Panc1 (cell line): ENCODE measurements at regions not wholly inside any gene's neighbourhood (a gene's known extent, or its start where the extent isn't known, plus 50 kb on each side); places are given as distances from the start of the nearest gene placed in this dataset.
"Not testable (repeated sequence)": the region's sequence is repeated elsewhere in the genome, so short reads cannot be mapped to it uniquely, and the experiment has no call there.

Experiments
- ATAC-seq: fragments of 200-7000 bp; cut with Tn5 transposase; 2 replicates; pipeline ENCODE4 v1.9.1; 2020; ENCODE audit warnings: mild to moderate bottlenecking, moderate library complexity
- BruUV-seq: library from RNA; stranded (reverse); fragments of 400-500 nt; replicated peaks from 2 replicates; lab custom pipeline; 2021; lab: Mats Ljungman, UMichigan
- CTCF ChIA-PET: fragments of 300-600 bp; sonication (Branson Sonifier 250); formaldehyde crosslinking; loops from one replicate; lab custom pipeline; 2022; ENCODE audit warnings: antibody characterized with exemption; lab: Charles Lee
- POLR2A ChIA-PET: fragments of 300-600 bp; sonication (Branson Sonifier 250); formaldehyde crosslinking; loops from one replicate; lab custom pipeline; 2022; ENCODE audit warnings: antibody characterized with exemption; lab: Charles Lee
- DNase-seq: peaks from one replicate; pipeline ENCODE4 v3.0.0-alpha.2; 2010; ENCODE audit warnings: low read depth, low spot score
- H3K27ac ChIP-seq: 2 replicates; pipeline ENCODE4 v1.5.1; 2011; ENCODE audit warnings: mild to moderate bottlenecking, low read length, inconsistent platforms
- H3K27me3 ChIP-seq: fragments of 200-500 bp; sonication (Bioruptor generic); 2 replicates; pipeline ENCODE4 v1.6.0; 2014; ENCODE audit warnings: low read length, inconsistent platforms; ENCODE audit not compliant: control insufficient read depth, insufficient read depth
- H3K36me3 ChIP-seq: fragments of 200-500 bp; sonication (Bioruptor generic); 2 replicates; pipeline ENCODE4 v1.5.1; 2014; ENCODE audit warnings: inconsistent platforms, mild to moderate bottlenecking, low read length, moderate library complexity; ENCODE audit not compliant: control insufficient read depth, insufficient read depth
- H3K4me1 ChIP-seq: 2 replicates; pipeline ENCODE4 v1.5.1; 2011; ENCODE audit warnings: inconsistent platforms, mild to moderate bottlenecking, low read length, moderate library complexity; ENCODE audit not compliant: control insufficient read depth, insufficient read depth
- H3K4me3 ChIP-seq, 2 experiments: 2 replicates each; pipeline ENCODE4 v1.5.1; 2011 to 2012; ENCODE audit warnings: low read depth in 2 of 2, low read length in 2 of 2, mild to moderate bottlenecking in 2 of 2, inconsistent platforms in 1 of 2, moderate library complexity in 1 of 2
- H3K9me3 ChIP-seq: fragments of 200-500 bp; sonication (Bioruptor generic); 2 replicates; pipeline ENCODE4 v1.5.1; 2014; ENCODE audit warnings: low read depth, mild to moderate bottlenecking, inconsistent platforms, low read length, moderate library complexity; ENCODE audit not compliant: control insufficient read depth, insufficient read depth
- POLR2AphosphoS5 ChIP-seq: IDR thresholded peaks from 2 replicates; pipeline ENCODE4 v1.6.1; 2012; ENCODE audit warnings: mild to moderate bottlenecking, low read depth, low read length, moderate library complexity
- SIN3A ChIP-seq: IDR thresholded peaks from 2 replicates; pipeline ENCODE4 v1.6.1; 2012; ENCODE audit warnings: low read depth, mild to moderate bottlenecking, low read length, moderate library complexity, borderline replicate concordance; ENCODE audit not compliant: insufficient read depth
- TCF7L2 ChIP-seq: IDR thresholded peaks from 2 replicates; pipeline ENCODE4 v1.6.1; 2011; ENCODE audit warnings: mild to moderate bottlenecking, low read depth, low read length, inconsistent platforms
- in situ Hi-C: cut with HindIII; loops from 2 replicates; pipeline ENCODE4 v1.10.0; 2016; ENCODE audit warnings: low sequenced_read_pairs, low pct_unique_long_range_greater_than_20kb
- intact Hi-C: fragments of 100-400 bp; cut with micrococcal nuclease; formaldehyde crosslinking; loops from one replicate; pipeline ENCODE4 v1.10.0; 2022; ENCODE audit not compliant: unreplicated experiment
- TF ChIP-seq, protein P1 (sequence below): fragments of 450-650 bp; IDR thresholded peaks from 2 replicates; pipeline ENCODE4 v1.5.1; 2017; ENCODE audit warnings: mild to moderate bottlenecking
- TF ChIP-seq, protein P2 (sequence below), 2 experiments: IDR thresholded peaks; 2 replicates each; pipeline ENCODE4 v1.6.1; 2011 to 2012; ENCODE audit warnings: low read depth in 2 of 2, control low read depth in 1 of 2, low read length in 1 of 2, mild to moderate bottlenecking in 1 of 2, moderate library complexity in 1 of 2; ENCODE audit not compliant: insufficient read depth in 1 of 2

DNA sequence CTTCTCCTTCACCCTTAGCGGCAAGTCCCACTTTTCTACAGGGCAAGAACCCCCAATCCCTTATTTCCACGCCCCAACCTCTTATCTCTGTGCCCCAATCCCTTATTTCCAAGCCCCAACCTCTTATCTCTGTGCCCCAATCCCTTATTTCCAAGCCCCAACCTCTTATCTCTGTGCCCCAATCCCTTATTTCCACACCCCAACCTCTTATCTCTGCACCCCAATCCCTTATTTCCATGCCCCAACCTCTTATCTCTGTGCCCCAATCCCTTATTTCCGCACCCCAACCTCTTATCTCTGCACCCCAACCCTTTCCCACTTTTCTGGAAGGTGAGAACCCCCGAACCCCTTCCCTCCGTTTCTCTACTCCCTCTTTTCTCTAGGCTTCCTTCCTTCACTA lies 116.1 kb upstream of the GJE1 start:
- DNase-seq, intact Hi-C loops, in situ Hi-C loops, H3K27ac ChIP-seq, H3K36me3 ChIP-seq, BruUV-seq, POLR2A ChIA-PET, CTCF ChIA-PET, H3K4me3 ChIP-seq, H3K9me3 ChIP-seq, H3K27me3 ChIP-seq, ATAC-seq: not testable (repeated sequence)
- H3K4me1 ChIP-seq: peaks cover 32% of the 10 kb centered on the region

DNA sequence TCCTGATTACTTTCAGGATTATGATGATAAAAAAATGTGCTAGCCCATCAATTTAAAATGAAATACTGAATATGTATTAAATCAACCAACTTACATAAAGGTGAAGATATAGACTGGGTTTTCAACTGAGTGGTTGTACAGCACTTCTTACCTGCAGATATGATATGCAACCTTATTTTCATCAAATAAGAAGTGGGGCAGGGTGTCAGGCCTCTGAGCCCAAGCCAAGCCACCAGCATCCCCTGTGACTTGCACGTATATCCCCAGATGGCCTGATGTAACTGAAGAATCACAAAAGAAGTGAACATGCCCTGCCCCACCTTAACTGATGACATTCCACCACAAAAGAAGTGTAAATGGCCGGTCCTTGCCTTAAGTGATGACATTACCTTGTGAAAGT lies 117.3 kb upstream of the GJE1 start:
- H3K36me3 ChIP-seq, POLR2A ChIA-PET, DNase-seq, intact Hi-C loops, in situ Hi-C loops, H3K9me3 ChIP-seq, BruUV-seq, H3K27me3 ChIP-seq, CTCF ChIA-PET: not testable (repeated sequence)
- H3K27ac ChIP-seq: peak overlapping the region; percentile 90
- peak overlapping the region; percentile 18 to 53; a peak in 2 of 4 replicates for H3K4me3 ChIP-seq
- ATAC-seq: peak; percentile 22
- H3K4me1 ChIP-seq: peaks cover 32% of the 10 kb centered on the region

DNA sequence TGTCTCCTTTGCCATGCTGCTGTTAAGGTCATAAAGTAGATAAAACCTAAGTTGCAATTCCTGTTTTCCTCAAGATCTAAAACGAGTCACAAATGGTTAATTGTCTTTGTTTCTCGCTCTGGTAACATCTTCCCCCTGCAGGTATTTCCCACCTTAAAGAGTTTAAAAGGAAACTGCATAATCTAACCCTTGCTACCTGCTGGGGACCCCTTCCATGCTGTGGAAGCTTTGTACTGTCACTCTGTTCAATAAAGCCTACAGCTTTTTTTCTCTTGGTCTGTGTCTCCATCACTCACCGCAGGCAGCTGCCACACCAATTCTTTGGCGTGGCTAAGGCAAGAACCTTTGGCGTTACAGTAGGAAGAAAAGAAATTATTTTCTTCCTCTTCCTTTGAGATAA lies 117.7 kb upstream of the GJE1 start:
- intact Hi-C loops: no loop called here
- peak overlapping the region; percentile 90 for H3K27ac ChIP-seq
- ATAC-seq (peak; percentile 79), DNase-seq (no peak)
- CTCF ChIA-PET: no interaction called here
- in situ Hi-C loops: no loop called here
- BruUV-seq: TSS peak; percentile 96
- peak overlapping the region; percentile 18 to 53 for H3K4me3 ChIP-seq
- POLR2A ChIA-PET: no interaction called here
- H3K36me3 ChIP-seq: no peaks in the 10 kb centered on the region
- H3K27me3 ChIP-seq: no peaks in the 10 kb centered on the region
- H3K9me3 ChIP-seq: peaks cover 5% of the 10 kb centered on the region; the same call in 1 of the 2 replicates
- H3K4me1 ChIP-seq: peaks cover 34% of the 10 kb centered on the region
- TF ChIP-seq TCF7L2 (no peak), POLR2AphosphoS5 (no peak)
- TF ChIP-seq, protein P1, sequence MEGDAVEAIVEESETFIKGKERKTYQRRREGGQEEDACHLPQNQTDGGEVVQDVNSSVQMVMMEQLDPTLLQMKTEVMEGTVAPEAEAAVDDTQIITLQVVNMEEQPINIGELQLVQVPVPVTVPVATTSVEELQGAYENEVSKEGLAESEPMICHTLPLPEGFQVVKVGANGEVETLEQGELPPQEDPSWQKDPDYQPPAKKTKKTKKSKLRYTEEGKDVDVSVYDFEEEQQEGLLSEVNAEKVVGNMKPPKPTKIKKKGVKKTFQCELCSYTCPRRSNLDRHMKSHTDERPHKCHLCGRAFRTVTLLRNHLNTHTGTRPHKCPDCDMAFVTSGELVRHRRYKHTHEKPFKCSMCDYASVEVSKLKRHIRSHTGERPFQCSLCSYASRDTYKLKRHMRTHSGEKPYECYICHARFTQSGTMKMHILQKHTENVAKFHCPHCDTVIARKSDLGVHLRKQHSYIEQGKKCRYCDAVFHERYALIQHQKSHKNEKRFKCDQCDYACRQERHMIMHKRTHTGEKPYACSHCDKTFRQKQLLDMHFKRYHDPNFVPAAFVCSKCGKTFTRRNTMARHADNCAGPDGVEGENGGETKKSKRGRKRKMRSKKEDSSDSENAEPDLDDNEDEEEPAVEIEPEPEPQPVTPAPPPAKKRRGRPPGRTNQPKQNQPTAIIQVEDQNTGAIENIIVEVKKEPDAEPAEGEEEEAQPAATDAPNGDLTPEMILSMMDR: no peak

DNA sequence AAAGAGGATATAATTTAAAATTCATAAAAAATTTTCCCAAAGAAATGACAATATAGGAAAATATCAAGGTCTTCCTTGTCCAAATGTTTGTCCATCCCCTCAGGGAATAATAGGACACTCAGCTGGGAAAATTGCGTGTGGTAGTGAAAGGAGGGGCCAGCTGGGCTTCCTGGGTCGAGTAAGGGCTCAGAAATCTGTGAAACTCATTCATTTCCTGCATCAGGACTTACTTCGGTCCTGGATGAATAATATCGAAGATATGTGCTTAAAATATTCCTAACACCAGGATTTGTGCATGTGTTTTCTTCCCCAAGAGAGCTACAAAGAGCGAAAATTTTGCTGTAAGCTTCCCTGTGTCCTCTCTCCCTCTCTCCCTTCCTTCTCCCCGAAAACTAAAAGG lies 118.2 kb upstream of the GJE1 start:
- in situ Hi-C loops (no loop called here), intact Hi-C loops (no loop called here)
- peak overlapping the region; percentile 18 to 53 for H3K4me3 ChIP-seq
- TF ChIP-seq, protein P2, sequence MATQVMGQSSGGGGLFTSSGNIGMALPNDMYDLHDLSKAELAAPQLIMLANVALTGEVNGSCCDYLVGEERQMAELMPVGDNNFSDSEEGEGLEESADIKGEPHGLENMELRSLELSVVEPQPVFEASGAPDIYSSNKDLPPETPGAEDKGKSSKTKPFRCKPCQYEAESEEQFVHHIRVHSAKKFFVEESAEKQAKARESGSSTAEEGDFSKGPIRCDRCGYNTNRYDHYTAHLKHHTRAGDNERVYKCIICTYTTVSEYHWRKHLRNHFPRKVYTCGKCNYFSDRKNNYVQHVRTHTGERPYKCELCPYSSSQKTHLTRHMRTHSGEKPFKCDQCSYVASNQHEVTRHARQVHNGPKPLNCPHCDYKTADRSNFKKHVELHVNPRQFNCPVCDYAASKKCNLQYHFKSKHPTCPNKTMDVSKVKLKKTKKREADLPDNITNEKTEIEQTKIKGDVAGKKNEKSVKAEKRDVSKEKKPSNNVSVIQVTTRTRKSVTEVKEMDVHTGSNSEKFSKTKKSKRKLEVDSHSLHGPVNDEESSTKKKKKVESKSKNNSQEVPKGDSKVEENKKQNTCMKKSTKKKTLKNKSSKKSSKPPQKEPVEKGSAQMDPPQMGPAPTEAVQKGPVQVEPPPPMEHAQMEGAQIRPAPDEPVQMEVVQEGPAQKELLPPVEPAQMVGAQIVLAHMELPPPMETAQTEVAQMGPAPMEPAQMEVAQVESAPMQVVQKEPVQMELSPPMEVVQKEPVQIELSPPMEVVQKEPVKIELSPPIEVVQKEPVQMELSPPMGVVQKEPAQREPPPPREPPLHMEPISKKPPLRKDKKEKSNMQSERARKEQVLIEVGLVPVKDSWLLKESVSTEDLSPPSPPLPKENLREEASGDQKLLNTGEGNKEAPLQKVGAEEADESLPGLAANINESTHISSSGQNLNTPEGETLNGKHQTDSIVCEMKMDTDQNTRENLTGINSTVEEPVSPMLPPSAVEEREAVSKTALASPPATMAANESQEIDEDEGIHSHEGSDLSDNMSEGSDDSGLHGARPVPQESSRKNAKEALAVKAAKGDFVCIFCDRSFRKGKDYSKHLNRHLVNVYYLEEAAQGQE (IDR thresholded peaks at IDR 0.05; ENCODE audit: insufficient read depth in 1 of 2, low read depth in 2 of 2, low read length in 1 of 2): no peak
- TF ChIP-seq TCF7L2 (no peak), POLR2AphosphoS5 (no peak), SIN3A (no peak)
- TF ChIP-seq, protein P1: no peak
- peaks cover 5% of the 10 kb centered on the region; the same call in 1 of the 2 replicates for H3K9me3 ChIP-seq
- ATAC-seq: peak; percentile 77
- no TSS peak for BruUV-seq
- peaks cover 39% of the 10 kb centered on the region for H3K4me1 ChIP-seq
- ChIA-PET CTCF (no interaction called here), POLR2A (no interaction called here)
- no peaks in the 10 kb centered on the region for H3K36me3 ChIP-seq
- no peaks in the 10 kb centered on the region for H3K27me3 ChIP-seq
- H3K27ac ChIP-seq: peak overlapping the region; percentile 90
- no peak for DNase-seq
